ENCODE measurements at regions not wholly inside any gene's neighbourhood (a gene's known extent, or its start where the extent isn't known, plus 50 kb on each side); places are given as distances from the start of the nearest gene placed in this dataset.

- no peak overlapping the region for H3K4me3 ChIP-seq (ENCODE audit: low read depth, low read length)
- no peak for TF ChIP-seq CTCF (IDR thresholded peaks at IDR 0.05; ENCODE audit: insufficient read depth, low read length)
- DNase-seq (ENCODE audit: low read depth) = no peak
Observed at GRCh38 chr5:125575171-125575890, 828.9 kb upstream of the ZNF608 start.

GRCh38 chr5:125575891-125576505, 829.6 kb upstream of the ZNF608 start:
- no peak for DNase-seq (ENCODE audit: low read depth)
- no peak overlapping the region for H3K4me3 ChIP-seq (ENCODE audit: low read depth, low read length)
- no peak for TF ChIP-seq CTCF (IDR thresholded peaks at IDR 0.05; ENCODE audit: insufficient read depth, low read length)

- no peak for TF ChIP-seq CTCF (IDR thresholded peaks at IDR 0.05; ENCODE audit: insufficient read depth, low read length)
- no peak overlapping the region for H3K4me3 ChIP-seq (ENCODE audit: low read depth, low read length)
- peak; percentile 57 for DNase-seq (ENCODE audit: low read depth)
Observed at GRCh38 chr5:125576822-125577221, 830.4 kb upstream of the ZNF608 start.

GRCh38 chr5:125578551-125578950, 832.1 kb upstream of the ZNF608 start:
- no peak for TF ChIP-seq CTCF (IDR thresholded peaks at IDR 0.05; ENCODE audit: insufficient read depth, low read length)
- DNase-seq (ENCODE audit: low read depth) = no peak
- no peak overlapping the region for H3K4me3 ChIP-seq (ENCODE audit: low read depth, low read length)

- TF ChIP-seq CTCF (IDR thresholded peaks at IDR 0.05; ENCODE audit: insufficient read depth, low read length) = no peak
- H3K4me3 ChIP-seq (ENCODE audit: low read depth, low read length) = no peak overlapping the region
- no peak for DNase-seq (ENCODE audit: low read depth)
Observed at GRCh38 chr5:125579182-125579581, 832.7 kb upstream of the ZNF608 start.

- no peak for TF ChIP-seq CTCF (IDR thresholded peaks at IDR 0.05; ENCODE audit: insufficient read depth, low read length)
- no peak overlapping the region for H3K4me3 ChIP-seq (ENCODE audit: low read depth, low read length)
- no peak for DNase-seq (ENCODE audit: low read depth)
Observed at GRCh38 chr5:125581311-125581710, 834.9 kb upstream of the ZNF608 start.
